ENCODE measurements at regions not wholly inside any gene's neighbourhood (a gene's known extent, or its start where the extent isn't known, plus 50 kb on each side); places are given as distances from the start of the nearest gene placed in this dataset.
A peak's percentile ranks its signal among the peaks of the same experiment; 100 is the strongest.

DNA sequence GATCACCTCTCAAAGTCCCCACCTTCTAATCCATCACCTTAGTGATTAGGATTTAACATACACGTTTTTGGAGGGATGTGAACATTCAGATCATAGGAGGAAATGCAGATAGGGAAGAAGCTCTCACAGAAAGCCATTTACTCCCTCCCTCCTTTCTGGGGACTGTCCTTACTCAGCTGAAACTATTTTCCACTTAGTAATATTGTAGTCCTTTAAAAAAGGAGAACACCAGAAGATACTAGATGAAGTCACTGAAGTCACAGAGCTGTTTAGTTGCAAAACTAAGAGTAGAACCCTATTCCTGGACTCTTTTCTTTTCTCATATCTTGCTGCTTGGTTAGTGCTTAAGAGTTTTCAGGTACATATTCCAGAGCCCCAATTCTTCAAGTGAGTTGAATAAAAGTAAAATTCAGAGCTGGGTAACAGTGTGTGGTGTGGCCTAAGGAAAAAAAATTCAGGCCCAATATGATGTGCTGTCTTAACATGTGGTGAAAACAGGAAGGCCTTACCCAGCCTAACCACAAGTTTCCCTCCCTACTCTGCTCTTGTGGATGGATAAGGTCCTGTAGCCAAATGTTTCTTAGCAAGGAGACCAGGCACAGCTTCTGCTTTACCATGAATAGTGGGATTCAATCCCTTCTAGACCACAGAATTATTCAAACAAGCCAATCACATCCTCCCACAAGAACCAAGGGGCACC, 135.7 kb downstream of the INHBA start:
- no CpG with 5 or more reads among the region's 1 CpG for WGBS (ENCODE audit: insufficient coverage)
- H3K9me3 Mint-ChIP-seq, result peaks cover 0 to 3% (median 0%) of the 10 kb centered on the region in 7 donors
- Histone ChIP-seq H3K27ac (ENCODE audit: low read depth in 1 of 2, low read length in 2 of 2) (peak overlapping the region in 1 of 2 donors; percentile 63), H2AFZ (ENCODE audit: insufficient read depth, low read depth, low read length, poor library complexity, severe bottlenecking) (no peak overlapping the region), H3K4me1 (ENCODE audit: control insufficient read depth in 1 of 2, insufficient read depth in 2 of 2, low read length in 2 of 2) (peaks cover 19 to 20% of the 10 kb centered on the region in 2 donors), H3K9ac (ENCODE audit: insufficient read depth, low read length, poor library complexity, severe bottlenecking) (no peak overlapping the region), H3K4me2 (replicated peaks; ENCODE audit: extremely low read depth, low read length, poor library complexity, severe bottlenecking) (no peak overlapping the region), H3K36me3 (replicated peaks in 1 of 2; ENCODE audit: control insufficient read depth in 1 of 2, insufficient read depth in 2 of 2, low read length in 2 of 2) (no peaks in the 10 kb centered on the region), H3K27me3 (ENCODE audit: control insufficient read depth in 2 of 2, insufficient read depth in 2 of 2, low read length in 2 of 2) (no peaks in the 10 kb centered on the region), H3K9me3 (replicated peaks in 1 of 2; ENCODE audit: control insufficient read depth in 1 of 2, insufficient read depth in 1 of 2, low read length in 2 of 2) (no peaks in the 10 kb centered on the region), H3K79me2 (ENCODE audit: insufficient read depth, low read length) (no peaks in the 10 kb centered on the region), H3K4me3 (replicated peaks in 1 of 3; ENCODE audit: low read depth in 2 of 3, low read length in 3 of 3) (no peak overlapping the region), H4K20me1 (ENCODE audit: insufficient read depth, low read length) (no peaks in the 10 kb centered on the region)
- intact Hi-C loops (cut with micrococcal nuclease), result no loop called here
- peak; percentile 3 to 23 (median 6) for DNase-seq
- TF ChIP-seq CTCF (IDR thresholded peaks at IDR 0.05), result no peak
- no peak overlapping the region for H3K4me3 Mint-ChIP-seq
- H3K4me1 Mint-ChIP-seq, result peaks cover 19% of the 10 kb centered on the region
- H3K27ac Mint-ChIP-seq, result peak overlapping the region; percentile 22 to 88 (median 76)
- no peaks in the 10 kb centered on the region for H3K36me3 Mint-ChIP-seq
- H3K27me3 Mint-ChIP-seq (ENCODE audit: low read depth in 3 of 3), result no peaks in the 10 kb centered on the region

DNA sequence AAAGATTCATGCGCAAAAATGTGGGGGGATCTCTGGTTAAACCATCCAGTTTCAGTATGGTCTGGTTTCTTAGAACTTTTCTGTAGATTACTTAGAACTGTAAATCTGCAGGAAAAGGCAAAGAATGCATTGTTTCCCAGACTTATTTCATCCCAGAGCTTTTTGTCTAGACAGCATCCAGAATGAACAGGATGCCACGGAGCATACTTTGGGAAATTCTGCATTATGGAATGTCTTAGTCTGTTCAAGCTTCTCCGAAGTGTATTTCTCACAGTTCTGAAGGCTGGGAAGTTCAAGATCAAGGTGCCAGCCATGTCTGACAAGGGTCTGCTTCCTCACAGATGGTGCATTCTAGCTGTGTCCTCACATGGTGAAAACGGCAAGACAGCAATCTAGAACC, 136.3 kb downstream of the INHBA start:
- no peaks in the 10 kb centered on the region for H3K36me3 ChIP-seq (replicated peaks in 1 of 2; ENCODE audit: control insufficient read depth in 1 of 2, insufficient read depth in 2 of 2, low read length in 2 of 2)
- DNase-seq, result no peak
- H2AFZ ChIP-seq (ENCODE audit: insufficient read depth, low read depth, low read length, poor library complexity, severe bottlenecking), result no peak overlapping the region
- no peaks in the 10 kb centered on the region for H3K9me3 ChIP-seq (replicated peaks in 1 of 2; ENCODE audit: control insufficient read depth in 1 of 2, insufficient read depth in 1 of 2, low read length in 2 of 2)
- H3K9ac ChIP-seq (ENCODE audit: insufficient read depth, low read length, poor library complexity, severe bottlenecking), result no peak overlapping the region
- peak overlapping the region in 1 of 2 donors; percentile 63 for H3K27ac ChIP-seq (ENCODE audit: low read depth in 1 of 2, low read length in 2 of 2)
- Mint-ChIP-seq H3K4me3 (no peak overlapping the region), H3K27ac (peak overlapping the region in 2 of 7 donors; percentile 68 to 86), H3K4me1 (peaks cover 19% of the 10 kb centered on the region), H3K9me3 (peaks cover 0 to 3% (median 0%) of the 10 kb centered on the region in 7 donors), H3K36me3 (no peaks in the 10 kb centered on the region), H3K27me3 (ENCODE audit: low read depth in 3 of 3) (no peaks in the 10 kb centered on the region)
- H3K27me3 ChIP-seq (ENCODE audit: control insufficient read depth in 2 of 2, insufficient read depth in 2 of 2, low read length in 2 of 2), result no peaks in the 10 kb centered on the region
- H3K4me3 ChIP-seq (replicated peaks in 1 of 3; ENCODE audit: low read depth in 2 of 3, low read length in 3 of 3), result no peak overlapping the region
- H3K79me2 ChIP-seq (ENCODE audit: insufficient read depth, low read length), result no peaks in the 10 kb centered on the region
- H4K20me1 ChIP-seq (ENCODE audit: insufficient read depth, low read length), result no peaks in the 10 kb centered on the region
- no peak for TF ChIP-seq CTCF (IDR thresholded peaks at IDR 0.05)
- WGBS (ENCODE audit: insufficient coverage), result 100% methylated on average over 1 of the region's 4 CpGs
- intact Hi-C loops (cut with micrococcal nuclease), result no loop called here
- H3K4me2 ChIP-seq (replicated peaks; ENCODE audit: extremely low read depth, low read length, poor library complexity, severe bottlenecking), result no peak overlapping the region
- peaks cover 19 to 20% of the 10 kb centered on the region in 2 donors for H3K4me1 ChIP-seq (ENCODE audit: control insufficient read depth in 1 of 2, insufficient read depth in 2 of 2, low read length in 2 of 2)

Data from CD14-positive monocyte (primary cell).